NCI-H2196 treated with DMSO at 0.1 percent for 48 hours (cell line): ENCODE measurements at regions not wholly inside any gene's neighbourhood (a gene's known extent, or its start where the extent isn't known, plus 50 kb on each side); places are given as distances from the start of the nearest gene placed in this dataset.

Experiments used
- DNase-seq: peaks from one replicate; lab custom pipeline; 2025; ENCODE audit not compliant: unreplicated experiment; lab: John Stamatoyannopoulos, UW

- DNase-seq = peak; percentile 57
Observed at GRCh38 chr1:10960411-10961299, 51.8 kb upstream of the TARDBP start.

DNA sequence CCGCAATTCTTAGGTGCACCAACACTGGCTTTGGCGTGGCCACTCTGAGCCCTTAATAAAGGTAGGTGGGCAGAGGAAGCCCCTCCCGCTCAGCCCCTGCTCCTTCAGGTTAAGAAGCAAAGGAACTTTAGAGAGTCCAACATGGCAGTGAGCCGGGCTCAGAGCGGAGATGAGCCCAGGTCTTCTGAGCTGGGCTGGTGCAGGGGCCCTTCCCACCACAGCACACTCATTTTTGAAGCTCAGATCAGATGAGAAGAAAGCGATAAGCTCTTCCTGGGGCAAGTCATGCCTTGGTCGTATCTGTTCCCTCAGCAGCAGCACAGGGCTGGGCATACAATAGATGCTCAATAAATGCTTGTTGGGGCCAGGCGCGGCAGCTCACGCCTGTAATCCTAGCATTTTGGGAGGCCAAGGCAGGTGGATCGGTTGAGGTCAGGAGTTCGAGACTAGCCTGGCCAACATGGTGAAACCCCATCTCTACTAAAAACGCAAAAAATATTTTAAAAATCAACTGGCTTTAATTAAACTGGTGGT, 51.1 kb upstream of the TARDBP start:
- no peak for DNase-seq

- peak; percentile 85 for DNase-seq
Observed at GRCh38 chr1:10962483-10962882, 50.0 kb upstream of the TARDBP start.
